ENCODE measurements at regions not wholly inside any gene's neighbourhood (a gene's known extent, or its start where the extent isn't known, plus 50 kb on each side); places are given as distances from the start of the nearest gene placed in this dataset.

DNA sequence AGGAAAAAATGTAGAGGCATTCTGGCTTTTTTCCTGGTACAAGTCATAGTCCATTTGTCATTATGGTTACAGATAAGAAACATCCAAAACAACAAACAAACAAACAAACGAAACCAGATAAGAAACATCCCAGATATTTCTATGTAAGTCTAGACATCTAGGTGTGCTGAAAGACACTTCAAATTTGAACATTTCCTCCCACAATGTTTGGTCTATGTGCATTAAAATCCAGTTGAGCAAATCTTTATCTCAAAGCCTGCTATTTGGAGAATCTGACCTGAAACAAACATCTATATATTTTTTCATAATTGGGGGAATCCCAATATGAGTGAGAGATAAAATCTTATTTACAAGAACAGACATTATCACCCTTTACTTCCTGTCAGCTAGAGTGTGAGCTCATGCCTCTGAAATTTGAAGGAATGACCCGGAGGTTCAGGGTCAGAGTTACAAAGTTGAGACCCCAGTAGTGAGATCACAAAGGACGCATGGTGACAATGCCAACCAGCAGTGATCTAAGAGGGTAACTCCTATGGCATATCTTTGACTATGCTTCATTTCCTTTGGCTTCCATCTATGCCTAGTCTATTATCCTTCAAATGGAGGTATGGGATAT lies 182.9 kb upstream of the ATP1B1 start:
- H3K4me1 Mint-ChIP-seq = peaks cover 11% of the 10 kb centered on the region
- peaks cover 11% of the 10 kb centered on the region for H3K27me3 Mint-ChIP-seq
- DNase-seq = no peak
- intact Hi-C loops (cut with micrococcal nuclease) = no loop called here
- peaks cover 14% of the 10 kb centered on the region for H3K9me3 Mint-ChIP-seq
- no peak overlapping the region for H3K27ac Mint-ChIP-seq
- no peak overlapping the region for H3K4me3 Mint-ChIP-seq
- H3K36me3 Mint-ChIP-seq (ENCODE audit: low read depth) = no peaks in the 10 kb centered on the region

DNA sequence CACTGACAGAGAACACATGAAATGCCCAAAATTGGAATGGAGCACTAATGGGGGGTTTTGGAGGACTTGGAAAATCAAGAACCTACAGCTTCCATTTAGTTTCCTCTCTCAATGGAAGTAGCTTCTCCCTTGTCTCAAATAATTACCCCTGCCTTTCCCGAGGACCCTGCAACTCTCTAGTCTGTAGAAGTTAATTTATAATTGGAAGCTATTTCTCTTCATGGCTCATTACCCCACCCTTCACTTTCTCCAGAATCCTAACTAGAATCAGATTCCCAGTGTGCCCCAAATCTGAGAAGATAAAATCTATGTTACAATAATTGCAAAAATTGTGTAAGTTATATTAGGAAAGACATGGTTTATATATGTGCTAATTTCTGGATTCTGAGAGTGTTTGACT lies 181.5 kb upstream of the ATP1B1 start:
- intact Hi-C loops (cut with micrococcal nuclease) = no loop called here
- Mint-ChIP-seq H3K27ac (no peak overlapping the region), H3K9me3 (peaks cover 16% of the 10 kb centered on the region), H3K4me3 (no peak overlapping the region), H3K4me1 (peaks cover 13% of the 10 kb centered on the region), H3K27me3 (peaks cover 20% of the 10 kb centered on the region), H3K36me3 (ENCODE audit: low read depth) (no peaks in the 10 kb centered on the region)
- DNase-seq = no peak

DNA sequence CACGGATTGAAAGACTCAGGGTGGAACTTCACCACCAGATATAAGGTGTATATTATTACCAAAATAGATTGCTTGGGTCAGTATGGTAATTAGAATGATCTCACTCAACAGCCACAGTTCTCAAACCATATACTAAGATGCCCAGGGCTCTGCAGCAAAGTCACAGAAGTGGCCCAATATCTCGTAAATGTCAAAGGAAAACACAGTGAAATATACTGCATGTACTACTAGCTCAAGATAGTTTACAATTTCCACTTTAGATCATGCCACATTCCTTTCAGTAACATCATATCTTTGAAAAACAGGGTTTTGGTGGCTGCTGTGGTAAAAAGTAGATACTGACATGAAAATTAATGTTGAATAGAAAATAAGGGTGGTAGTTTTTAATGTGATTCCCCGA lies 180.3 kb upstream of the ATP1B1 start:
- Mint-ChIP-seq H3K4me1 (peaks cover 13% of the 10 kb centered on the region), H3K9me3 (peaks cover 16% of the 10 kb centered on the region), H3K27me3 (peaks cover 30% of the 10 kb centered on the region), H3K36me3 (ENCODE audit: low read depth) (no peaks in the 10 kb centered on the region), H3K27ac (no peak overlapping the region), H3K4me3 (no peak overlapping the region)
- DNase-seq = no peak
- intact Hi-C loops (cut with micrococcal nuclease) = no loop called here

DNA sequence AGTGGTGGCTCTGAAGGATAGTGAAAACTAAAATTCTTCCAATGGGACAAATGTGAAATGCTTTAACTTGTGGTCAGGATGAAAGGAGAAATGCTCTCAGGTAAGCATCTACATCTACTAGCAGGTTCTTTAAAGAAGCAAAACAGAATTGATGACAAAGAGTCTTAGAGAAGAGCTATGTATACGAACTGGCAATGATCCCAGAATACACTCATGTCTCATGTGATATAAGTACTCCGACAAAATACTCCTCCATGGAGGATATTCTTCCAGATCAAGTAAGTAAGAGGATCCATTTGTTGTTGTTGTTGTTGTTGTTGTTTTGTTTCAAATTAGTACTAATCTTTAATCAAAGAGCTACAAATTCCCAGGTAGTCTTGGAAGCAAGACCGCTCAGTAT lies 174.0 kb upstream of the ATP1B1 start:
- Mint-ChIP-seq H3K27ac (no peak overlapping the region), H3K9me3 (peaks cover 26% of the 10 kb centered on the region), H3K4me1 (peaks cover 6% of the 10 kb centered on the region), H3K36me3 (ENCODE audit: low read depth) (no peaks in the 10 kb centered on the region), H3K27me3 (peaks cover 45% of the 10 kb centered on the region), H3K4me3 (no peak overlapping the region)
- intact Hi-C loops (cut with micrococcal nuclease) = no loop called here
- DNase-seq = no peak

DNA sequence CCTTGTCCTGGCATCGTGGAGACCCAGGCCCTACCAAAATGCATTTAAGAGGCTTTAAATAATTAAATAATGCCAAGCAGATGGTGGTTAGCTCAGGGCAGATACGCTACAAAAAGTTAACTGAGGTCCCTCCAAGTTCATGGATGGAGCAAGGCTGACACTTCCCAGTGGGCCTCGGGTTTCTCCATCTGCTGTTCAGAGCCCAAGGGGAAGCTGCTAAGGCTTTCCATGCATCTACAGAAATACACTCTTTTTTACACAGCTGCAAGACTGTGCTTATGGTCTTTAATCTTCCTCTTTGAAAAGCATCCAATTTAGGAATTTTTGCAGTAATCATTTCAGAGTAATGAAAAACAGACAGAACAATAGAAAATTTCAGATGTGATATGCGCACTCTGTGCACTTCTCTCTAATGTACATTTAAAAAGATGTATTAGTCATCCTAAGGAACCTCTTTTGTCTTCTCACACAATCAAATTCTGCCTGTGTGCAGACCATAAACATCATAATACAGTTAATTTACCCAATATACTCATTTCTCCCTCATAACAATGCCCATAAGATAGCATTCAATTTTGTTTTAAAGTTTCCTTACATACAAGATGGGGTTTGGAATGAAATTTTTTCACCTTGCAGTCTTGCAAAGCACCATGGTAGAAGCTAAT lies 173.2 kb upstream of the ATP1B1 start:
- H3K27me3 Mint-ChIP-seq = peaks cover 43% of the 10 kb centered on the region
- H3K4me1 Mint-ChIP-seq = peaks cover 6% of the 10 kb centered on the region
- no peak overlapping the region for H3K4me3 Mint-ChIP-seq
- peaks cover 22% of the 10 kb centered on the region for H3K9me3 Mint-ChIP-seq
- no peak overlapping the region for H3K27ac Mint-ChIP-seq
- intact Hi-C loops (cut with micrococcal nuclease) = no loop called here
- no peaks in the 10 kb centered on the region for H3K36me3 Mint-ChIP-seq (ENCODE audit: low read depth)
- no peak for DNase-seq

DNA sequence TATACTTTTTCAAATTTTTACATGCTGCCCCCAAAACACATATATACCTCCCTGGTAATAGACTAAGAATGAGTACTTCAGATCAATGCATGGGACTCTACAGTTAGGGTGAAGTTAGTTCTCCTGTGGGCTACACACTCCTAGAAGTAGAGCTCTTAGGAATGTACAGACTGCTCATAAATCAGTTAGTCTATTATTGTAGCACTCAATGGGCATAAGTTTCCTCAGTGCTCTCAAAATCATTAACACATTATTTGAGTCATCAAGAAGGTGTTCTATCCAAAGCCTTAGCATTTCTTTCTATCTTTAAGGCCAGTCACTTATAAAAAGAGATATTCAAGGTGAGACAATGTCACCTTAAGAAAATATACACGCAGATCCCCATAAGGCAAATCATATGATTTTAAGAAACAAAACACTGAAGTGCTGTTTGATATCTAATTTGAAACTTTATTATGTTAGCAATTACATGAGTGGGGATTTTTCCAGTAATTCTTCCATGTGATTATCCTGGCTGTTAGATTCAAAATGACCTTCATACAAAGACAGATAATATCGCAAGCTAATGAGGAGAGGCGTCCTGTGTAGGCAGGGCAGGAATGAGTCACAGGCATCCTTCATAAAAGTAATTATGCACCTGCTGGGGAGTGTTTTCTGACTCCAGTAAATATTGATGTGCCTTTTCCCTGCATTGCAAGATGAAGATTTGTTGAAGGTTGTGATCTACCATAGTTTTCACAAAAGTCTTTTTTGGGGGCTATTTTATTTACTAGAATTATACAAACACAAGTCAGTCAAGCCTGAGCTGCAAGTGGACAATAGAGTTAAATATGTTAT lies 167.2 kb upstream of the ATP1B1 start:
- H3K36me3 Mint-ChIP-seq (ENCODE audit: low read depth) = no peaks in the 10 kb centered on the region
- H3K4me3 Mint-ChIP-seq = no peak overlapping the region
- no peak for DNase-seq
- peaks cover 31% of the 10 kb centered on the region for H3K27me3 Mint-ChIP-seq
- H3K4me1 Mint-ChIP-seq = peaks cover 3% of the 10 kb centered on the region
- H3K27ac Mint-ChIP-seq = no peak overlapping the region
- peaks cover 21% of the 10 kb centered on the region for H3K9me3 Mint-ChIP-seq
- intact Hi-C loops (cut with micrococcal nuclease) = no loop called here

DNA sequence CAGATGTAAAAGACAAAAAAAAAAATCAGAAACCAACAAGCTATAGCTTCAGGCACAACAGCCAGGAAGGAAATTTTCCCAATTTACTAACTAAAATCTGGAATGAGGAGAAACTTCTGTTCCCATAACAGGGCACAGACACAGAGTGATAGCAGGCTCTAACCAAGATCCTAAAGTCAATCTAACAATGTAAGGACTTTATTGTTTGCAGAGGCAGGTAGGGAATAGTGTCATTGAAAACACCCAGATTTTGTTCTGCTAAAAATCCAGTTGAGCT lies 166.6 kb upstream of the ATP1B1 start:
- peaks cover 15% of the 10 kb centered on the region for H3K9me3 Mint-ChIP-seq
- intact Hi-C loops (cut with micrococcal nuclease) = no loop called here
- H3K4me1 Mint-ChIP-seq = peaks cover 3% of the 10 kb centered on the region
- H3K27me3 Mint-ChIP-seq = peaks cover 31% of the 10 kb centered on the region
- no peak overlapping the region for H3K27ac Mint-ChIP-seq
- DNase-seq = no peak
- H3K4me3 Mint-ChIP-seq = no peak overlapping the region
- no peaks in the 10 kb centered on the region for H3K36me3 Mint-ChIP-seq (ENCODE audit: low read depth)

DNA sequence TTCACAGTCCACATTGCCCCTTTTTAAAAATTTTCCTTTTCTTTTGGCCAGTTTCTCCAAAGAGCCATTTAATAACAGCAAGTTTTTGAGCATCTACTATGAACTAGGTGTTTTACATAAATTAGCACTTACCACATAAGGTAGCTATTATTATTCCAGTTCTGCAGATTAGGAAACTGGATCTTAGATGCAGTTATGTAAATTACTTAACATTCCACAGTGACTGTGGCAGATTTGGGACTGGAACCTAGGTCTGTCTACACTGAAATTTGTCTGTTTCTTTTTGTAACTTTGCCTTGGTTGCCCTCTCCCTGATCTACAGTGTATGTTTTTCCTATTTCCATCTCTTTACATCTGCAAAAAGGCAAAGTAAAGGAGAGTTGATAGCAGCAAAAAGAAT lies 164.8 kb upstream of the ATP1B1 start:
- DNase-seq = no peak
- peaks cover 2% of the 10 kb centered on the region for H3K4me1 Mint-ChIP-seq
- H3K4me3 Mint-ChIP-seq = no peak overlapping the region
- intact Hi-C loops (cut with micrococcal nuclease) = no loop called here
- peaks cover 28% of the 10 kb centered on the region for H3K27me3 Mint-ChIP-seq
- no peak overlapping the region for H3K27ac Mint-ChIP-seq
- no peaks in the 10 kb centered on the region for H3K36me3 Mint-ChIP-seq (ENCODE audit: low read depth)
- H3K9me3 Mint-ChIP-seq = peaks cover 11% of the 10 kb centered on the region

DNA sequence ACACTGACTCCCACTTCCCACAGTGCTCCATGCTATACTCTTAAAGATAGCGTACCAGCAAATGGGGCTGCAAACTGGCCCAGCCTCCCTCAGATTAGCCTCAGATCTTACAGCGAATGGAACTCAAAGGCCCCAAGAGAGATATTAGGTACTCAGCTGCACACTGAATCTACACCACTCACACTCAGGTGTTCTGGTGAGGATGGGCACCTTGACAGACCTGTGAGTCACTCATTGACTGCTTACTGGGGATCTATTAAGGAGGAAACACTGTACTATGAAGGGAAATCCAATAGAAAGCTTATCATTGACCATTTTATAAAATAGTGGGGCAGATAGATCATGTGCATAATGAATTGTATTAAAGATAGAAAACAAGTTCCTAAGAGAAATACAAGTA lies 164.3 kb upstream of the ATP1B1 start:
- intact Hi-C loops (cut with micrococcal nuclease) = no loop called here
- peaks cover 9% of the 10 kb centered on the region for H3K9me3 Mint-ChIP-seq
- H3K36me3 Mint-ChIP-seq (ENCODE audit: low read depth) = no peaks in the 10 kb centered on the region
- DNase-seq = no peak
- peaks cover 25% of the 10 kb centered on the region for H3K27me3 Mint-ChIP-seq
- H3K27ac Mint-ChIP-seq = no peak overlapping the region
- H3K4me1 Mint-ChIP-seq = no peaks in the 10 kb centered on the region
- H3K4me3 Mint-ChIP-seq = no peak overlapping the region

DNA sequence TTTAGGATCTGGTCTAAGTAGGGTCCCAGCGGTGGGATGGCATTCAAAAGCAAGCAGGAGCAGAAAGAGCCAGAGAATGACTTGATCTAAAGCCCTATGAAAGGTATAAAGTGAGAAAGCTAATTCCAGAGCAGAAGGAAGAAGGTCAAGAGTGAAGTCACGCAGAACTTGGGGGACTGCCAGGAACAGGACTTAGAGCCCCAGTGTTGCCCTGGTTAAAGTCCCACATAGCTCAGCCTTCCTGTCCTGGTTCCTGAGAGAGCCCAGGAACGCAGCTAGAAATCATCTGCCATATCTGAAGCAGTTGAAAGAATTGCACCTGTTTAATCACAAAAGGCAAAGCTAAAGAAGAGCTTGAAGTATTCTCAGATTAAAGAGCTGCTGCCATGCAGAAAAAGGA lies 160.6 kb upstream of the ATP1B1 start:
- Mint-ChIP-seq H3K36me3 (ENCODE audit: low read depth) (no peaks in the 10 kb centered on the region), H3K4me3 (no peak overlapping the region), H3K27me3 (peaks cover 27% of the 10 kb centered on the region), H3K4me1 (no peaks in the 10 kb centered on the region), H3K27ac (no peak overlapping the region), H3K9me3 (peaks cover 12% of the 10 kb centered on the region)
- no peak for DNase-seq
- intact Hi-C loops (cut with micrococcal nuclease) = no loop called here

DNA sequence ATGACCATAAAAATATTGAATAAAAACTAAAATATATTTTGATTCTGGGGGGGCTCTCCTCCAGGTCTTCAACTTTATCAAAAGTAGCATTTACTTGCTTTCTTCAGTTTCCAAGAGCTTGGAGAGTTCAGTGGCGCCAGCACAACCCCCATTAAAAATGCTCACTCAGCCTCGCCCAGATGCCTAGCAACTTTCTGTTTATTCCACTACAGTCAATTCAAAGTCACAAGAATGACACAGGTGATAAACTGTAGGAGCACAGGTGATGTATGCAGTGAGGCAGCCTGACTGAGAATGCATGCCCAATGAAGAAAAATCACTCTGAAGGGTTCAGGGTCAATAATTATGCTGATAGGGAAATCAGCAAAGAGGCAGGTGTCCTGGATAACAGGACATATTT lies 159.4 kb upstream of the ATP1B1 start:
- intact Hi-C loops (cut with micrococcal nuclease) = no loop called here
- Mint-ChIP-seq H3K27me3 (peaks cover 23% of the 10 kb centered on the region), H3K27ac (no peak overlapping the region), H3K9me3 (peaks cover 11% of the 10 kb centered on the region), H3K4me3 (no peak overlapping the region), H3K36me3 (ENCODE audit: low read depth) (no peaks in the 10 kb centered on the region), H3K4me1 (no peaks in the 10 kb centered on the region)
- DNase-seq = no peak

DNA sequence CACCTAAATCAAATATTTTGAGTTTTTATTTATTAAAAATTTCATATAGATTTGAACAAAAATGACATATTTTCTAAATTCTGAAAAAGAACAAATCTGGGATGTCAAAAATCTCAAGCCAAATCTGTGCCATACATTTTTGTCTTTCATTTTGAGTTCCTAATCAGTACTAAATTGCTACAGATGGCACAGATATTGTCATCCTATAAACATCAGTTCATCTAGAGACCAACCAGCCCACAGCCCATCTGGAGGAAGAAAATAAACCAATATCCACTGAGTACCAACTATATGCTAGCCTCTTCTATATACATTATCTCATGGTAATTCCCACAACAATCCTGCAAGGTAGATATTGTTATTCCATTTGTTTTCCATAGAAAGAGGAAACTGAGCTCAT lies 156.8 kb upstream of the ATP1B1 start:
- Mint-ChIP-seq H3K27me3 (peaks cover 11% of the 10 kb centered on the region), H3K4me1 (no peaks in the 10 kb centered on the region), H3K27ac (no peak overlapping the region), H3K9me3 (peaks cover 7% of the 10 kb centered on the region), H3K4me3 (no peak overlapping the region), H3K36me3 (ENCODE audit: low read depth) (no peaks in the 10 kb centered on the region)
- intact Hi-C loops (cut with micrococcal nuclease) = no loop called here
- no peak for DNase-seq

DNA sequence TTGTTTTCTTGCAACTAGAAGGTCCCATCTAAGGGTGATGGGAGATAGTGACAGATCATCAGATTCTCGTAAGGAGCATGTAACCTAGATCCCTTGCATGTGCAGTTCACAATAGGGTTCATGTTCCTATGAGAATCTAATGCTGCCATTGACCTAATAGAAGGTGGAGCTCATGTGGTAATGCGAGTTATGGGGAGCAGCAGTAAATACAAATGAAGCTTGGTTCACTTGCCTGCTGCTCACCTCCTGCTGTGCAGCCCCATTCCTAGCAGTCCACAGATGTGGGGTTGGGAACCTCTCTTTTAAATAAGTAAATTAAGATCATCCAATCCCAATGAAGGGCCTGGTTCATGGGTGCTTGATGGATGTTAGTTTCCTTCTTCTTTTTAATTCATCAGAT lies 148.7 kb upstream of the ATP1B1 start:
- Mint-ChIP-seq H3K36me3 (ENCODE audit: low read depth) (no peaks in the 10 kb centered on the region), H3K4me1 (no peaks in the 10 kb centered on the region), H3K4me3 (no peak overlapping the region), H3K27ac (no peak overlapping the region), H3K9me3 (no peaks in the 10 kb centered on the region), H3K27me3 (peaks cover 10% of the 10 kb centered on the region)
- intact Hi-C loops (cut with micrococcal nuclease) = no loop called here
- no peak for DNase-seq

DNA sequence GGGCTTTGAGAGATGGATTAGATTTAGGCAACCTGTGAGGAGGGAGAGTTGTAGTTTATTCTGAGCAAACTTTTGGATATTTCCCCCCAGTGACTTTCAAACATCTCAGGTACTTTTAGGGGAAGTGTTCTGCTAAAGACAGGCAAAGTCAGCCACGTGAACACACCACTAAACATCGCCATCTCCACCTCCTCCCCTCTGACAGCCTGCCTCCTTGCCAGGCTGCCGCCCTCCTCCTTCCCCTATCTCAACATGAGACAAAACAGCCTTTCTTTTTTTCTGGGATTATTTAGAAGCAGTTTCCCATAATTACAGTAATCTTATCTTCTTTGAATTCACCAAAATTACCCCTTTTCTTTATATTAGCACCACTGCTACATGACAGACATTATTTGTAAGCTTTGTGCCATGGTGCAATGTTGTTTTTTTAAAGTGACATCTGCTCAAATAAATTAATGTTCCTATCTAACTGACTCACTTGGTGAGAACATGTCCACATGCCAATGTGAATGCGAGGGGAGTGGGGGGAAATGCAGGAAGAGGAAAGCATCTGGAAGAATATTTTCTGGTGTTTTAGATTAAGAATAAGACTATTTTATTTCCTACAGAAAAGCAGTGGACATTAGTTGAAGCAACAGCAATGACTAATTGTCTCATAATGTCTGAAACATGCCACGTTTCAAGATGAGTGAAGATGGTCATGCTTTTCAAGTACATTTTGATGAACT lies 147.8 kb upstream of the ATP1B1 start:
- Mint-ChIP-seq H3K36me3 (ENCODE audit: low read depth) (no peaks in the 10 kb centered on the region), H3K4me3 (no peak overlapping the region), H3K27me3 (peaks cover 10% of the 10 kb centered on the region), H3K4me1 (no peaks in the 10 kb centered on the region), H3K27ac (no peak overlapping the region), H3K9me3 (no peaks in the 10 kb centered on the region)
- DNase-seq = no peak
- intact Hi-C loops (cut with micrococcal nuclease) = no loop called here

Measured in activated CD4-positive, alpha-beta T cell treated with anti-CD3 and anti-CD28 coated beads, Interleukin-2, amount 10 ng/mL, durations not matched to agents 24 days and 14 days (primary cell).